ENCODE measurements at regions not wholly inside any gene's neighbourhood (a gene's known extent, or its start where the extent isn't known, plus 50 kb on each side); places are given as distances from the start of the nearest gene placed in this dataset.
A peak's percentile ranks its signal among the peaks of the same experiment; 100 is the strongest.

- no peak for DNase-seq (ENCODE audit: low read depth)
Measured at GRCh38 chr12:13288937-13289652, 92.6 kb downstream of the EMP1 start.

GRCh38 chr12:13288501-13288900, 92.0 kb downstream of the EMP1 start:
- DNase-seq (ENCODE audit: low read depth) = no peak

GRCh38 chr12:13283867-13284266, 87.3 kb downstream of the EMP1 start:
- DNase-seq (ENCODE audit: low read depth) = no peak

GRCh38 chr12:13282861-13283260, 86.3 kb downstream of the EMP1 start:
- DNase-seq (ENCODE audit: low read depth) = no peak

- peak; percentile 42 for DNase-seq (ENCODE audit: low read depth)
Measured at GRCh38 chr12:13278249-13278787, 81.8 kb downstream of the EMP1 start.

- no peak for DNase-seq (ENCODE audit: low read depth)
Measured at GRCh38 chr12:13277293-13277692, 80.8 kb downstream of the EMP1 start.

- DNase-seq (ENCODE audit: low read depth) = no peak
Measured at GRCh38 chr12:13275241-13276085, 78.9 kb downstream of the EMP1 start.

GRCh38 chr12:13273850-13274249, 77.3 kb downstream of the EMP1 start:
- no peak for DNase-seq (ENCODE audit: low read depth)

GRCh38 chr12:13273097-13273496, 76.6 kb downstream of the EMP1 start:
- no peak for DNase-seq (ENCODE audit: low read depth)

- no peak for DNase-seq (ENCODE audit: low read depth)
Measured at GRCh38 chr12:13270817-13271216, 74.3 kb downstream of the EMP1 start.

All from activated T-helper 9 cell treated with anti-CD3 and anti-CD28 coated beads, Interleukin-2, amount 50 U/mL, for 16 hours (primary cell).